Esophagus (tissue), 2 donors: ENCODE measurements at regions not wholly inside any gene's neighbourhood (a gene's known extent, or its start where the extent isn't known, plus 50 kb on each side); places are given as distances from the start of the nearest gene placed in this dataset.
"Not testable (repeated sequence)": the region's sequence is repeated elsewhere in the genome, so short reads cannot be mapped to it uniquely, and the experiment has no call there.

ENCODE experiments used
- H3K27ac ChIP-seq, 2 donors: one replicate each; pipeline ENCODE4 v1.5.1; 2013; ENCODE audit warnings: low read depth in 2 of 2, mild to moderate bottlenecking in 2 of 2, inconsistent platforms in 1 of 2, low read length in 1 of 2, moderate library complexity in 1 of 2
- H3K27me3 ChIP-seq, 2 donors: one replicate each; pipeline ENCODE4 v1.6.1; 2013; ENCODE audit warnings: low read length in 2 of 2, control low read depth in 1 of 2, mild to moderate bottlenecking in 1 of 2; ENCODE audit not compliant: insufficient read depth in 2 of 2, control insufficient read depth in 1 of 2
- H3K36me3 ChIP-seq, 2 donors: one replicate each; pipeline ENCODE4 v1.6.1; 2013; ENCODE audit warnings: low read length in 1 of 2; ENCODE audit not compliant: control insufficient read depth in 2 of 2, insufficient read depth in 2 of 2
- H3K4me1 ChIP-seq, 2 donors: one replicate each; pipeline ENCODE4 v1.6.1; 2013; ENCODE audit warnings: low read length in 1 of 2; ENCODE audit not compliant: control insufficient read depth in 2 of 2, insufficient read depth in 2 of 2
- H3K4me3 ChIP-seq, 2 donors: one replicate each; pipeline ENCODE4 v1.5.1; 2013; ENCODE audit warnings: low read length in 2 of 2, mild to moderate bottlenecking in 2 of 2, low read depth in 1 of 2, moderate library complexity in 1 of 2
- H3K9me3 ChIP-seq, 2 donors: one replicate each; pipeline ENCODE4 v1.6.1; 2013; ENCODE audit warnings: mild to moderate bottlenecking in 2 of 2, low read depth in 1 of 2, low read length in 1 of 2, moderate library complexity in 1 of 2; ENCODE audit not compliant: control insufficient read depth in 2 of 2, insufficient read depth in 1 of 2
- WGBS, 2 donors: extraction: QIAGEN DNeasy Blood & Tissue Kit; methylation state at CpG; one replicate each; pipeline ENCODE4 v1.1.7; 2013; 5-methylcytosine and 5-hydroxymethylcytosine counted together
- donor health status: healthy with polysubstance abuse.
- donor health status: Bipolar disorder and iron deficiency.

- H3K27ac ChIP-seq: no peak overlapping the region
- 95% methylated on average over 3 of the region's 3 CpGs for WGBS, 2 donors
- H3K36me3 ChIP-seq: no peaks in the 10 kb centered on the region
- no peaks in the 10 kb centered on the region for H3K4me1 ChIP-seq
- no peak overlapping the region for H3K4me3 ChIP-seq
- no peaks in the 10 kb centered on the region for H3K9me3 ChIP-seq
- H3K27me3 ChIP-seq: no peaks in the 10 kb centered on the region
Measured at GRCh38 chr3:177461765-177462164, 264.5 kb upstream of the TBL1XR1 start.

GRCh38 chr3:177463341-177463740 lies 266.1 kb upstream of the TBL1XR1 start:
- not testable (repeated sequence) for H3K27me3 ChIP-seq, H3K9me3 ChIP-seq, H3K36me3 ChIP-seq, H3K4me1 ChIP-seq, H3K27ac ChIP-seq, H3K4me3 ChIP-seq
- WGBS, 2 donors: 86 to 90% methylated on average over 2 of the region's 2 CpGs

DNA sequence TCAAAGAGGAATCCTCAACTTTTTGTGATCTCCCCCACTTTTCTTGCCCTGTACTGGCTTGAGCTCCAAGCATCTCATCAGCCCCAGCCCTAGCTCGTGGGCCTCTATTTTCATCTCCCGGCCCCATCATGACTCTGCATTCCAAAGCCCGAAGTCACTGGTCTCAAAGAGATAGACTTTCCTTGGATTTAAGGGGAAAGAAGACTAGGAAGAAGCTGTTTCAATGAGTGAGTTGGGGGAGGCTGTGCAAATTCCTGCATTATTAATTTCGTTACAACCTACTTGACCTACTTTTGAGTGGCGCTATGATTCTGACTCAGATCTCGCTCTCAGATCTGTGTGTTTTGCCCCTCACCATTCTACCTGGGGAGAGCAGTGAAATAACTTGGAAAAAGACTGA lies 266.6 kb upstream of the TBL1XR1 start:
- Histone ChIP-seq H3K9me3 (no peaks in the 10 kb centered on the region), H3K27me3 (no peaks in the 10 kb centered on the region), H3K36me3 (no peaks in the 10 kb centered on the region), H3K4me1 (no peaks in the 10 kb centered on the region), H3K4me3 (no peak overlapping the region), H3K27ac (no peak overlapping the region)
- WGBS, 2 donors: 79 to 83% methylated on average over 6 of the region's 6 CpGs

- 55 to 66% methylated on average over 5 of the region's 5 CpGs for WGBS, 2 donors
- Histone ChIP-seq H3K4me1 (no peaks in the 10 kb centered on the region), H3K9me3 (no peaks in the 10 kb centered on the region), H3K4me3 (no peak overlapping the region), H3K27ac (peak overlapping the region; percentile 4 to 21), H3K27me3 (no peaks in the 10 kb centered on the region), H3K36me3 (no peaks in the 10 kb centered on the region)
Measured at GRCh38 chr3:177464392-177465256, 267.3 kb upstream of the TBL1XR1 start.

DNA sequence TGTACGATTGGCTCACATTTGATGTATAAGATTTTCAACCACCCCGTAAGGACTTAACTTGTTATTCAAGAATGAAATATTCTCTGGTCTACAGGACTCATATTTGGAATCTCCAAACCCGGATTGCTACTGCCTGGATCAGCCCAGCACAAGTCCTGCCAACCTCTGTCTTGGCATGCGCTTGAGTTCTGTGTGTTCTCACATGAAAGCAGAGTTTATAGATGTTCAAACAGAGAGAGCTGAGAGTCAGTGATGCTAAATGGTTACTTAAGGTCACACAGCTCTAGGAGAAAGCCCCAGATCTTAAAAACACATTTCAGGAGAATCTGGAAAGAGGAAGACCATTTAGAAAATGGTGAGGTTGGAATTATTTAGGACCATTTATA lies 268.0 kb upstream of the TBL1XR1 start:
- Histone ChIP-seq H3K4me1 (no peaks in the 10 kb centered on the region), H3K4me3 (no peak overlapping the region), H3K9me3 (no peaks in the 10 kb centered on the region), H3K27me3 (no peaks in the 10 kb centered on the region), H3K27ac (peak overlapping the region in 1 of 2 donors; percentile 14), H3K36me3 (no peaks in the 10 kb centered on the region)
- WGBS, 2 donors: 39 to 66% methylated on average over 4 of the region's 4 CpGs

DNA sequence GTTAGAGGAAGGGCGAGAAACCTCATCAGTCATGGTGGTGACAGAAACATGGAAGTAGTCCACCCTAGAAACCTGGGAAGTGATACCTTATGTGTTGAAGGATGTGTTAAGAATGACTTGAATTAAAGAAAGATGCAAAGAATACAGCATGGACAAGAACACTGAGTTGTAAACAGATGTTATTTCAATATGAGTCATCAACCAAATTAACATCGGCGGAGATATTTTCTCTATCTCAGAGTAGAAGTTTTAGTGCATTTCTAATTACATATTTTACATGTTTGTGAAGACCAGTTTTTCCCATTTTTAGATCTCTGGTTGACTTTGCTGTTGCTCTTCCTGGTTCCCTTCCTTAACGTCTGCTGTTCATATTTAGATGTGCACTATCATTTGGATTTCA lies 268.8 kb upstream of the TBL1XR1 start:
- no peaks in the 10 kb centered on the region for H3K4me1 ChIP-seq
- H3K36me3 ChIP-seq: no peaks in the 10 kb centered on the region
- no peak overlapping the region for H3K4me3 ChIP-seq
- no peaks in the 10 kb centered on the region for H3K9me3 ChIP-seq
- H3K27ac ChIP-seq: no peak overlapping the region
- WGBS, 2 donors: 72 to 77% methylated on average over 4 of the region's 4 CpGs
- H3K27me3 ChIP-seq: no peaks in the 10 kb centered on the region

DNA sequence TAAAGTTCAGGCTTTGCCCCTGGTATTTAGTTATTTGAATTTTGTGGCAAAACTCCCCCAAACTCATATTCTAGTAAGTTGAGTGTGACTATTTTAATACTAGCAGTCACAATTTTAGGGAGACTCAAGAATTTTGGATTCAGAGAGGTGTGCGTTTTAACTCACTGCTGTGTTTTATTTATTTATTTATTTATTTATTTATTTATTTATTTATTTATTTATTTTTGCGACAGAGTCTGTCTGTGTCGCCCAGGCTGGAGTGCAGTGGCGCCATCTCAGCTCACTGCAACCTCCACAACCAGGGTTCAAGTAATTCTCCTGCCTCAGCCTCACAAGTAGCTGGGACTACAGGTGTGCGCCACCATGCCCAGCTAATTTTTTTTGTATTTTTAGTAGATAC lies 269.3 kb upstream of the TBL1XR1 start:
- H3K4me3 ChIP-seq, H3K9me3 ChIP-seq, H3K27ac ChIP-seq, H3K36me3 ChIP-seq, H3K4me1 ChIP-seq, H3K27me3 ChIP-seq: not testable (repeated sequence)
- 95 to 96% methylated on average over 5 of the region's 5 CpGs for WGBS, 2 donors

- Histone ChIP-seq H3K4me3 (no peak overlapping the region), H3K9me3 (no peaks in the 10 kb centered on the region), H3K4me1 (peaks cover 0 to 2% of the 10 kb centered on the region in 2 donors), H3K36me3 (no peaks in the 10 kb centered on the region), H3K27ac (no peak overlapping the region), H3K27me3 (no peaks in the 10 kb centered on the region)
- 85 to 94% methylated on average over 5 of the region's 5 CpGs for WGBS, 2 donors
Measured at GRCh38 chr3:177467247-177467985, 270.1 kb upstream of the TBL1XR1 start.

- Histone ChIP-seq H3K27me3 (no peaks in the 10 kb centered on the region), H3K9me3 (no peaks in the 10 kb centered on the region), H3K4me1 (peaks cover 0 to 2% of the 10 kb centered on the region in 2 donors), H3K4me3 (no peak overlapping the region), H3K27ac (no peak overlapping the region), H3K36me3 (no peaks in the 10 kb centered on the region)
Measured at GRCh38 chr3:177468331-177468730, 271.0 kb upstream of the TBL1XR1 start.

- 94 to 95% methylated on average over 1 of the region's 1 CpG for WGBS, 2 donors
- Histone ChIP-seq H3K27ac (no peak overlapping the region), H3K4me3 (no peak overlapping the region), H3K9me3 (no peaks in the 10 kb centered on the region), H3K4me1 (peaks cover 0 to 2% of the 10 kb centered on the region in 2 donors), H3K27me3 (no peaks in the 10 kb centered on the region), H3K36me3 (no peaks in the 10 kb centered on the region)
Measured at GRCh38 chr3:177468816-177469215, 271.5 kb upstream of the TBL1XR1 start.
